ENCODE measurements at regions not wholly inside any gene's neighbourhood (a gene's known extent, or its start where the extent isn't known, plus 50 kb on each side); places are given as distances from the start of the nearest gene placed in this dataset.
A peak's percentile ranks its signal among the peaks of the same experiment; 100 is the strongest.
"Not testable (repeated sequence)": the region's sequence is repeated elsewhere in the genome, so short reads cannot be mapped to it uniquely, and the experiment has no call there.

- DNase-seq, result no peak
These were observed 83.6 kb upstream of the MYL10 start for GRCh38 chr7:101712652-101713051.

- no peak for DNase-seq
These were observed 85.0 kb upstream of the MYL10 start for GRCh38 chr7:101714097-101714496.

- no peak for DNase-seq
These were observed 88.7 kb upstream of the MYL10 start for GRCh38 chr7:101717628-101718357.

GRCh38 chr7:101718363-101719122 lies 89.4 kb upstream of the MYL10 start:
- no peak for DNase-seq

- no peak for DNase-seq
These were observed 90.0 kb upstream of the MYL10 start for GRCh38 chr7:101719123-101719470.

- DNase-seq, result no peak
These were observed 91.2 kb upstream of the MYL10 start for GRCh38 chr7:101720324-101720723.

- DNase-seq, result no peak
These were observed 93.2 kb upstream of the MYL10 start for GRCh38 chr7:101722247-101722646.

- DNase-seq, result no peak
These were observed 93.6 kb upstream of the CUX1 start for GRCh38 chr7:101723835-101724234.

GRCh38 chr7:101724957-101725356 lies 92.5 kb upstream of the CUX1 start:
- DNase-seq, result no peak

- no peak for DNase-seq
These were observed 91.5 kb upstream of the CUX1 start for GRCh38 chr7:101725921-101726320.

GRCh38 chr7:101727184-101727583 lies 90.2 kb upstream of the CUX1 start:
- DNase-seq, result no peak

GRCh38 chr7:101728128-101728527 lies 89.3 kb upstream of the CUX1 start:
- no peak for DNase-seq

- DNase-seq, result not testable (repeated sequence)
These were observed 88.6 kb upstream of the CUX1 start for GRCh38 chr7:101728873-101729240.

- DNase-seq, result no peak
These were observed 88.1 kb upstream of the CUX1 start for GRCh38 chr7:101729241-101729883.

GRCh38 chr7:101731502-101732084 lies 85.8 kb upstream of the CUX1 start:
- no peak for DNase-seq

- no peak for DNase-seq
These were observed 83.5 kb upstream of the CUX1 start for GRCh38 chr7:101733713-101734475.

GRCh38 chr7:101736084-101736483 lies 81.3 kb upstream of the CUX1 start:
- DNase-seq, result no peak

- DNase-seq, result no peak
These were observed 77.5 kb upstream of the CUX1 start for GRCh38 chr7:101739775-101740398.

- no peak for DNase-seq
These were observed 76.3 kb upstream of the CUX1 start for GRCh38 chr7:101740981-101741725.

- DNase-seq, result peak; percentile 27
These were observed 74.0 kb upstream of the CUX1 start for GRCh38 chr7:101743241-101743994.

GRCh38 chr7:101743995-101744360 lies 73.4 kb upstream of the CUX1 start:
- no peak for DNase-seq

All from NCI-H1694 (cell line).